ENCODE measurements at regions not wholly inside any gene's neighbourhood (a gene's known extent, or its start where the extent isn't known, plus 50 kb on each side); places are given as distances from the start of the nearest gene placed in this dataset.
"Not testable (repeated sequence)": the region's sequence is repeated elsewhere in the genome, so short reads cannot be mapped to it uniquely, and the experiment has no call there.

- no peak for DNase-seq (ENCODE audit: low read depth in 2 of 2)
Measured at GRCh38 chr3:68676136-68676535, 256.2 kb downstream of the TAFA4 start.

- DNase-seq (ENCODE audit: low read depth in 2 of 2) = no peak
Measured at GRCh38 chr3:68667346-68667745, 265.0 kb downstream of the TAFA4 start.

- DNase-seq (ENCODE audit: low read depth in 2 of 2) = no peak
Measured at GRCh38 chr3:68666429-68667136, 265.8 kb downstream of the TAFA4 start.

GRCh38 chr3:68664276-68664675, 268.1 kb downstream of the TAFA4 start:
- no peak for DNase-seq (ENCODE audit: low read depth in 2 of 2)

GRCh38 chr3:68662176-68662575, 270.2 kb downstream of the TAFA4 start:
- no peak for DNase-seq (ENCODE audit: low read depth in 2 of 2)

- DNase-seq (ENCODE audit: low read depth in 2 of 2) = not testable (repeated sequence)
Measured at GRCh38 chr3:68650657-68651056, 281.7 kb downstream of the TAFA4 start.

GRCh38 chr3:68648494-68648893, 283.9 kb downstream of the TAFA4 start:
- no peak for DNase-seq (ENCODE audit: low read depth in 2 of 2)

- no peak for DNase-seq (ENCODE audit: low read depth in 2 of 2)
Measured at GRCh38 chr3:68631850-68632545, 300.3 kb downstream of the TAFA4 start.

GRCh38 chr3:68620211-68620610, 312.1 kb downstream of the TAFA4 start:
- no peak for DNase-seq (ENCODE audit: low read depth in 2 of 2)

- no peak for DNase-seq (ENCODE audit: low read depth in 2 of 2)
Measured at GRCh38 chr3:68614087-68614486, 318.3 kb downstream of the TAFA4 start.

GRCh38 chr3:68571321-68571720, 361.0 kb downstream of the TAFA4 start:
- DNase-seq (ENCODE audit: low read depth in 2 of 2) = no peak

GRCh38 chr3:68560728-68561127, 371.6 kb downstream of the TAFA4 start:
- DNase-seq (ENCODE audit: low read depth in 2 of 2) = no peak

GRCh38 chr3:68535782-68536181, 396.6 kb downstream of the TAFA4 start:
- DNase-seq (ENCODE audit: low read depth in 2 of 2) = no peak

- DNase-seq (ENCODE audit: low read depth in 2 of 2) = no peak
Measured at GRCh38 chr3:68523330-68523729, 409.0 kb downstream of the TAFA4 start.

- no peak for DNase-seq (ENCODE audit: low read depth in 2 of 2)
Measured at GRCh38 chr3:68515237-68515636, 417.1 kb downstream of the TAFA4 start.

- DNase-seq (ENCODE audit: low read depth in 2 of 2) = no peak
Measured at GRCh38 chr3:68504201-68504600, 428.1 kb downstream of the TAFA4 start.

GRCh38 chr3:68485845-68486244, 446.5 kb downstream of the TAFA4 start:
- DNase-seq (ENCODE audit: low read depth in 2 of 2) = not testable (repeated sequence)

- DNase-seq (ENCODE audit: low read depth in 2 of 2) = no peak
Measured at GRCh38 chr3:68485051-68485450, 447.3 kb downstream of the TAFA4 start.

GRCh38 chr3:68483601-68484000, 448.7 kb downstream of the TAFA4 start:
- DNase-seq (ENCODE audit: low read depth in 2 of 2) = no peak

- DNase-seq (ENCODE audit: low read depth in 2 of 2) = no peak
Measured at GRCh38 chr3:68483041-68483440, 449.3 kb downstream of the TAFA4 start.

GRCh38 chr3:68482565-68482964, 449.8 kb downstream of the TAFA4 start:
- DNase-seq (ENCODE audit: low read depth in 2 of 2) = no peak

GRCh38 chr3:68479779-68480178, 452.6 kb downstream of the TAFA4 start:
- no peak for DNase-seq (ENCODE audit: low read depth in 2 of 2)

- no peak for DNase-seq (ENCODE audit: low read depth in 2 of 2)
Measured at GRCh38 chr3:68468695-68469375, 463.5 kb downstream of the TAFA4 start.
